Pancreas (tissue), 10 donors: ENCODE measurements at regions not wholly inside any gene's neighbourhood (a gene's known extent, or its start where the extent isn't known, plus 50 kb on each side); places are given as distances from the start of the nearest gene placed in this dataset.

Experiments
- ATAC-seq, 4 donors: fragments of 200-7000 bp; cut with Tn5 transposase; one replicate each; pipeline versions ENCODE4 v1.8.0 to v1.9.1; 2020; ENCODE audit warnings: mild to moderate bottlenecking in 4 of 4, moderate library complexity in 4 of 4
- DNase-seq, 6 donors: peaks; one replicate each; pipeline ENCODE4 v3.0.0-alpha.2; 2020
- FAIRE-seq: peaks from 2 replicates; lab custom pipeline; 2012; peaks lifted over from hg19 to GRCh38; lab: Jason Lieb, UNC
- H3K27ac ChIP-seq, 4 donors: fragments of 200-600 bp; sonication (generic); 1 replicate in 3 of 4; 2 replicates in 1 of 4; pipeline versions ENCODE4 v1.5.0 to v1.8.0; 2020
- H3K27me3 ChIP-seq, 4 donors: fragments of 200-600 bp; one replicate each; pipeline ENCODE4 v1.8.0; 2021
- H3K36me3 ChIP-seq, 3 donors: fragments of 200-600 bp; sonication (generic) in 1 of 3; one replicate each; pipeline versions ENCODE4 v1.5.0 to v1.8.0; 2020 to 2021
- H3K4me1 ChIP-seq, 3 donors: fragments of 200-600 bp; one replicate each; pipeline ENCODE4 v1.8.0; 2021
- H3K4me3 ChIP-seq, 4 donors: fragments of 200-600 bp; sonication (generic) in 2 of 4; one replicate each; pipeline versions ENCODE4 v1.5.0 to v1.8.0; 2020 to 2021
- H3K9me3 ChIP-seq, 4 donors: fragments of 200-600 bp; one replicate each; pipeline ENCODE4 v1.8.0; 2021
- WGBS, 2 donors: extraction: QIAGEN DNeasy Blood & Tissue Kit; methylation state at CpG; one replicate each; pipeline ENCODE4 v1.1.7; 2013; 5-methylcytosine and 5-hydroxymethylcytosine counted together
- intact Hi-C, 3 donors: fragments of 100-400 bp; cut with DNase I; formaldehyde crosslinking; loops; one replicate each; pipeline versions ENCODE4 v1.11.1 to v1.14.2; 2022
- TF ChIP-seq, protein P1 (sequence below), 4 donors: fragments of 200-600 bp; sonication (generic) in 3 of 4; IDR thresholded peaks; one replicate each; pipeline versions ENCODE4 v1.5.0 to v1.8.0; 2021; ENCODE audit warnings: antibody characterized with exemption in 4 of 4
- donor health status: healthy with polysubstance abuse.
- donor health status: DM: no; HTN: no; CAD: no; lungs with moderate emphysema.
- donor health status: DM: no; HTN: no; CAD: no.
- donor health status: control.
- donor health status: control.
- donor health status: Bipolar disorder and iron deficiency.
- donor health status: DM: yes; HTN: yes; CAD: no.
- donor health status: DM: no; HTN: no; CAD: no.
- donor health status: DM: no; HTN: no; CAD: no.
- donor health status: DM: yes; HTN: yes; CAD: no.

DNA sequence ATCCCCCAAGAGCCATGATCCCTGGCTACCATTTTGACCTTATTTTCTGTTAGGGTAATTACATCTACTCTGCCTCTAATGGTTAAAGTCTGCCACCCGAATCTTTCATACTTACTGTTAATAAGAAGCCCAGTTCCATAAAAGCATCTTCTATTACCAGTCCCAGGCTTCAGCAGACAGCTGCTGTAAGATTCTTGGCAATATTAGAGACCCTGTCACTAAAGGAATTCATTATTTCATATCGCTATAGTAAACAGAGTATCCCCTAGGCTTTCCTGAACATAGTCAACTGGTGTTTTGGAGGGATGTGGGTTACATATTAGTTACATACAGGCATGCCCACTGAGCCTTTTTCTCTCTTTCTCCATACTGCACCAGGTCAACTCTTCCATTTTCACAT lies 608.7 kb upstream of the SEMA6A start:
- H3K4me3 ChIP-seq = no peak overlapping the region
- intact Hi-C loops = no loop called here
- ATAC-seq (no peak), FAIRE-seq (no peak), DNase-seq (no peak)
- H3K27me3 ChIP-seq = no peaks in the 10 kb centered on the region
- TF ChIP-seq, protein P1, sequence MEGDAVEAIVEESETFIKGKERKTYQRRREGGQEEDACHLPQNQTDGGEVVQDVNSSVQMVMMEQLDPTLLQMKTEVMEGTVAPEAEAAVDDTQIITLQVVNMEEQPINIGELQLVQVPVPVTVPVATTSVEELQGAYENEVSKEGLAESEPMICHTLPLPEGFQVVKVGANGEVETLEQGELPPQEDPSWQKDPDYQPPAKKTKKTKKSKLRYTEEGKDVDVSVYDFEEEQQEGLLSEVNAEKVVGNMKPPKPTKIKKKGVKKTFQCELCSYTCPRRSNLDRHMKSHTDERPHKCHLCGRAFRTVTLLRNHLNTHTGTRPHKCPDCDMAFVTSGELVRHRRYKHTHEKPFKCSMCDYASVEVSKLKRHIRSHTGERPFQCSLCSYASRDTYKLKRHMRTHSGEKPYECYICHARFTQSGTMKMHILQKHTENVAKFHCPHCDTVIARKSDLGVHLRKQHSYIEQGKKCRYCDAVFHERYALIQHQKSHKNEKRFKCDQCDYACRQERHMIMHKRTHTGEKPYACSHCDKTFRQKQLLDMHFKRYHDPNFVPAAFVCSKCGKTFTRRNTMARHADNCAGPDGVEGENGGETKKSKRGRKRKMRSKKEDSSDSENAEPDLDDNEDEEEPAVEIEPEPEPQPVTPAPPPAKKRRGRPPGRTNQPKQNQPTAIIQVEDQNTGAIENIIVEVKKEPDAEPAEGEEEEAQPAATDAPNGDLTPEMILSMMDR (IDR thresholded peaks at IDR 0.05) = no peak
- H3K4me1 ChIP-seq = no peaks in the 10 kb centered on the region
- H3K9me3 ChIP-seq = no peaks in the 10 kb centered on the region
- H3K27ac ChIP-seq = no peak overlapping the region
- 61 to 65% methylated on average over 2 of the region's 2 CpGs for WGBS, 2 donors
- H3K36me3 ChIP-seq = no peaks in the 10 kb centered on the region

DNA sequence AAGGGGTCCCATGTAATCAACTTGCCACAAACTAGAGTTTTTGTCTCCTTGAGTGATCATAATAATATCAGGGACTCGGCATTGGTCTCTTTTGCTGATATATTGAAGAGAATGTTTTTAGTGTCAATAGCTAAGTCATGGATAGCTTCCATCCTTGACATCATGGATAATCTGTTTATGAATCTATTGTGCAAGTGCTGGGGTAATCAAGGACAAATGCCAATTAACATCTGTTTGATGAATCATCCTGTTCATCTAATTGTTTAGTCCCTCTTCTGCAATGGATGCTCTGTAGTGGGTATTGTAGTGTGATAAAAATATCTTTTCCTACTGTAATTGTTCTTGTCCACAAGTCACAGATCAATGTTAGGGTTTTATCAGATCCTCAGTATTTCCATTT lies 607.5 kb upstream of the SEMA6A start:
- TF ChIP-seq, protein P1 (IDR thresholded peaks at IDR 0.05) = no peak
- no peak overlapping the region for H3K4me3 ChIP-seq
- H3K27me3 ChIP-seq = no peaks in the 10 kb centered on the region
- no peak for ATAC-seq
- no peaks in the 10 kb centered on the region for H3K9me3 ChIP-seq
- intact Hi-C loops = no loop called here
- WGBS, 2 donors = 75 to 88% methylated on average over 1 of the region's 1 CpG
- DNase-seq = no peak
- no peaks in the 10 kb centered on the region for H3K36me3 ChIP-seq
- H3K27ac ChIP-seq = no peak overlapping the region
- no peaks in the 10 kb centered on the region for H3K4me1 ChIP-seq
- FAIRE-seq = no peak

DNA sequence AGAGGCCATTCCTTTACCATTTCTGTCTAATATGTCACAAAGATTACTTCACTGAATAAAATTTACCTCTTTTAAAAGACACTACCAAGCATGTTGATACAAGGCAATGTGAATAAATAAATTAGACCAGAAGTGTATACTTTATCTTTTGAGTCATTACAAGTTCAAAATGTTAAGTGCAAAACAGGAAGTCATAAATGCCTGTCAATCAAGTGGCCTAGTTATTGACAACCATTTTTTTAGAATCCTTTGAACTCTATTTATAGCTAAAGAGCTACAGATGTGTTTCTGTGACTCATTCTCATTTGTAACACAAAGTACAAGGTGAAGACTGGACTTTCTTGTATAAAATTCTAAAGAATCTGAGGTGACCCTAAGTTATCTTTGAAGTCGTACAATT lies 602.7 kb upstream of the SEMA6A start:
- Histone ChIP-seq H3K9me3 (no peaks in the 10 kb centered on the region), H3K27me3 (no peaks in the 10 kb centered on the region), H3K36me3 (no peaks in the 10 kb centered on the region), H3K4me3 (no peak overlapping the region), H3K27ac (no peak overlapping the region), H3K4me1 (no peaks in the 10 kb centered on the region)
- WGBS, 2 donors = 53 to 86% methylated on average over 1 of the region's 1 CpG
- TF ChIP-seq, protein P1 (IDR thresholded peaks at IDR 0.05) = no peak
- intact Hi-C loops = no loop called here
- FAIRE-seq (no peak), DNase-seq (no peak), ATAC-seq (no peak)

DNA sequence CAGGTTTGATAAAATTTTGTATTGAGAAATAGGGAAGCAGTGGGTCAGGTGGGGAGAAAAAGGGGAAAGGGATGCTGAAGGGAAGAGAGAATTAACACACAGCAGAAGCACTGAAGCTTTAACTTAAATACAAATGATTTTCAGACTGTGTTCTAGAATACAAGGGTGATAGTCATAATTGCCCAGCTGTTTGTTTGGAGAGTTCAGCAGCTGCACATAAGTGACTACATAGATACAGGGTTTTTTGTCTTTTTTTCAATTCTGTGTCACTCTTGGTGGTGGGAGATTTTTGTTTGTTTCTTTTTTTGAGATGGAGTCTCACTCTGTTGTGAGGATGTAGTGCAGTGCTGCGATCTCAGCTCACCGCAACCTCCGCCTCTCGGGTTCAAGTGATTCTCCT lies 590.4 kb upstream of the SEMA6A start:
- no peak for ATAC-seq
- Histone ChIP-seq H3K9me3 (no peaks in the 10 kb centered on the region), H3K27me3 (no peaks in the 10 kb centered on the region), H3K27ac (no peak overlapping the region), H3K4me3 (no peak overlapping the region), H3K36me3 (no peaks in the 10 kb centered on the region), H3K4me1 (no peaks in the 10 kb centered on the region)
- WGBS, 2 donors = 93 to 98% methylated on average over 4 of the region's 4 CpGs
- TF ChIP-seq, protein P1 (IDR thresholded peaks at IDR 0.05) = no peak
- DNase-seq = no peak
- FAIRE-seq = no peak
- intact Hi-C loops = no loop called here

DNA sequence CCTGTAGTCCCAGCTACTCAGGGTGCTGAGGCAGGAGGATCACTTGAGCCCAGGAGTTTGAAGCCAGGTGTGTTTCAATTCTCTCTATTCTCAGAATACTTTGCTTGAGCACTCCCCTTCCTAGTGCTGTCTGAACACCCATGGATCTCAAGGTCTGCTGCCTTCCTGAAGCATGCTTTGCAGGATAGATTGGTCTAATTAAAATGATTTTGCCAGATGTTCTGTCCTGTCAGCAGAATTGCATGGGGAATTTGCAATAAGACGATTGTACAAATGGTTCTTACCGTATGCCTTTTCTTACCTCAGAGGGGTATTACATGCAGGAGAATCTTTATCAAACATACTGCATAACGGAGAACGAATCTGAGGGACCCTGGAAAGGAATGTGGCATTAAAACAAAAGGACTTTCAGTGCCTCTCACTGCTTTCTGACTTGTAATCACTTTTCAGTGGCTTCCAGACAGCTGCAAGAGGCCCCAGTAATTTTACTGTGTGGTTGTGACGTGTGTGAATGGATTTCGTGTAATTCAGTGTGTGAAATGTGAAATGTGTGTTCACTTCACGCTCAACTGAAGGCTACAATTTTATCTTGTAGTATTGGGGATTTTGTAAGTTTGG lies 587.2 kb upstream of the SEMA6A start:
- DNase-seq = no peak
- Histone ChIP-seq H3K36me3 (no peaks in the 10 kb centered on the region), H3K4me1 (no peaks in the 10 kb centered on the region), H3K4me3 (no peak overlapping the region), H3K27me3 (no peaks in the 10 kb centered on the region), H3K27ac (no peak overlapping the region), H3K9me3 (no peaks in the 10 kb centered on the region)
- no peak for ATAC-seq
- FAIRE-seq = no peak
- intact Hi-C loops = no loop called here
- TF ChIP-seq, protein P1 (IDR thresholded peaks at IDR 0.05) = no peak
- 46 to 52% methylated on average over 7 of the region's 7 CpGs for WGBS, 2 donors
